B cell (primary cell): ENCODE measurements at regions not wholly inside any gene's neighbourhood (a gene's known extent, or its start where the extent isn't known, plus 50 kb on each side); places are given as distances from the start of the nearest gene placed in this dataset.

Experiments
- CTCF ChIP-seq: fragments of 200-600 bp; IDR thresholded peaks from one replicate; pipeline ENCODE4 v1.8.0; 2022; ENCODE audit warnings: antibody characterized with exemption, mild to moderate bottlenecking
- EZH2 ChIP-seq: IDR thresholded peaks from 2 replicates; pipeline ENCODE4 v1.6.1; 2012; ENCODE audit warnings: borderline replicate concordance, low read depth, mild to moderate bottlenecking, moderate library complexity, low read length; ENCODE audit not compliant: insufficient read depth, poor library complexity, severe bottlenecking

GRCh38 chr2:234174742-234175141 is 124.2 kb downstream of the SPP2 start:
- TF ChIP-seq CTCF (no peak), EZH2 (no peak)
